ENCODE measurements at regions not wholly inside any gene's neighbourhood (a gene's known extent, or its start where the extent isn't known, plus 50 kb on each side); places are given as distances from the start of the nearest gene placed in this dataset.

- no peak for DNase-seq (ENCODE audit: low read depth)
Observed at GRCh38 chr16:17647879-17648872, 177.4 kb upstream of the XYLT1 start.

- no peak for DNase-seq (ENCODE audit: low read depth)
Observed at GRCh38 chr16:17643935-17644334, 173.2 kb upstream of the XYLT1 start.

GRCh38 chr16:17641990-17642389 lies 171.2 kb upstream of the XYLT1 start:
- no peak for DNase-seq (ENCODE audit: low read depth)

- DNase-seq (ENCODE audit: low read depth) = no peak
Observed at GRCh38 chr16:17638134-17638533, 167.4 kb upstream of the XYLT1 start.

- DNase-seq (ENCODE audit: low read depth) = no peak
Observed at GRCh38 chr16:17635183-17635582, 164.4 kb upstream of the XYLT1 start.

- no peak for DNase-seq (ENCODE audit: low read depth)
Observed at GRCh38 chr16:17633181-17633951, 162.6 kb upstream of the XYLT1 start.

GRCh38 chr16:17632667-17633066 lies 161.9 kb upstream of the XYLT1 start:
- DNase-seq (ENCODE audit: low read depth) = no peak

GRCh38 chr16:17629936-17630335 lies 159.2 kb upstream of the XYLT1 start:
- no peak for DNase-seq (ENCODE audit: low read depth)

- DNase-seq (ENCODE audit: low read depth) = no peak
Observed at GRCh38 chr16:17628983-17629382, 158.2 kb upstream of the XYLT1 start.

GRCh38 chr16:17622366-17622765 lies 151.6 kb upstream of the XYLT1 start:
- no peak for DNase-seq (ENCODE audit: low read depth)

- no peak for DNase-seq (ENCODE audit: low read depth)
Observed at GRCh38 chr16:17619261-17619660, 148.5 kb upstream of the XYLT1 start.

- DNase-seq (ENCODE audit: low read depth) = no peak
Observed at GRCh38 chr16:17617021-17617552, 146.3 kb upstream of the XYLT1 start.

- DNase-seq (ENCODE audit: low read depth) = no peak
Observed at GRCh38 chr16:17612336-17612735, 141.6 kb upstream of the XYLT1 start.

- no peak for DNase-seq (ENCODE audit: low read depth)
Observed at GRCh38 chr16:17607609-17608008, 136.8 kb upstream of the XYLT1 start.

GRCh38 chr16:17607075-17607509 lies 136.3 kb upstream of the XYLT1 start:
- no peak for DNase-seq (ENCODE audit: low read depth)

GRCh38 chr16:17606460-17606859 lies 135.7 kb upstream of the XYLT1 start:
- no peak for DNase-seq (ENCODE audit: low read depth)

- no peak for DNase-seq (ENCODE audit: low read depth)
Observed at GRCh38 chr16:17605784-17606183, 135.0 kb upstream of the XYLT1 start.

- DNase-seq (ENCODE audit: low read depth) = no peak
Observed at GRCh38 chr16:17603626-17604025, 132.9 kb upstream of the XYLT1 start.

- DNase-seq (ENCODE audit: low read depth) = no peak
Observed at GRCh38 chr16:17602678-17603077, 131.9 kb upstream of the XYLT1 start.

- DNase-seq (ENCODE audit: low read depth) = no peak
Observed at GRCh38 chr16:17598968-17599367, 128.2 kb upstream of the XYLT1 start.

GRCh38 chr16:17591655-17592405 lies 121.1 kb upstream of the XYLT1 start:
- no peak for DNase-seq (ENCODE audit: low read depth)
